DND-41 (cell line): ENCODE measurements at regions not wholly inside any gene's neighbourhood (a gene's known extent, or its start where the extent isn't known, plus 50 kb on each side); places are given as distances from the start of the nearest gene placed in this dataset.

Experiments used
- ATAC-seq: fragments of 200-7000 bp; cut with Tn5 transposase; 3 replicates; pipeline ENCODE4 v1.9.1; 2021; ENCODE audit warnings: low read depth; ENCODE audit not compliant: insufficient read depth
- DNase-seq: peaks from one replicate; pipeline ENCODE4 v3.0.0-alpha.2; 2020
- H2AFZ ChIP-seq: 2 replicates; pipeline ENCODE4 v1.6.0; 2012; ENCODE audit warnings: low read depth, low read length
- H3K27ac ChIP-seq: 2 replicates; pipeline ENCODE4 v1.5.1; 2012; ENCODE audit warnings: low read length, inconsistent platforms
- H3K27me3 ChIP-seq: fragments of 200-600 bp; sonication (generic); 2 replicates; pipeline ENCODE4 v1.6.0; 2012; ENCODE audit warnings: low read length, mild to moderate bottlenecking, inconsistent platforms; ENCODE audit not compliant: insufficient read depth, poor library complexity
- H3K36me3 ChIP-seq: 2 replicates; pipeline ENCODE4 v1.5.1; 2012; ENCODE audit warnings: low read length, inconsistent platforms; ENCODE audit not compliant: insufficient read depth
- H3K4me1 ChIP-seq: 2 replicates; pipeline ENCODE4 v1.5.1; 2012; ENCODE audit warnings: mild to moderate bottlenecking, low read length; ENCODE audit not compliant: insufficient read depth
- H3K4me2 ChIP-seq: 2 replicates; pipeline ENCODE4 v1.6.0; 2012; ENCODE audit warnings: mild to moderate bottlenecking, moderate library complexity, low read length, inconsistent platforms; ENCODE audit not compliant: insufficient read depth
- H3K4me3 ChIP-seq, 2 experiments: fragments of 200-600 bp in 1 of 2; shearing (Covaris generic) in 1 of 2; 2 replicates each; pipeline ENCODE4 v1.5.1; 2012 to 2016; ENCODE audit warnings: inconsistent platforms in 2 of 2, low read length in 2 of 2, mild to moderate bottlenecking in 2 of 2, low read depth in 1 of 2, moderate library complexity in 1 of 2
- H3K79me2 ChIP-seq: 2 replicates; pipeline ENCODE4 v1.6.0; 2012; ENCODE audit warnings: low read length, inconsistent platforms; ENCODE audit not compliant: insufficient read depth
- H3K9ac ChIP-seq: 2 replicates; pipeline ENCODE4 v1.6.0; 2012; ENCODE audit warnings: low read depth, mild to moderate bottlenecking, inconsistent platforms, low read length, moderate library complexity
- H3K9me3 ChIP-seq: 2 replicates; pipeline ENCODE4 v1.5.1; 2012; ENCODE audit warnings: low read length, moderate library complexity, mild to moderate bottlenecking, inconsistent platforms; ENCODE audit not compliant: insufficient read depth, severe bottlenecking
- H4K20me1 ChIP-seq: 2 replicates; pipeline ENCODE4 v1.6.0; 2012; ENCODE audit warnings: low read length; ENCODE audit not compliant: insufficient read depth
- CTCF ChIP-seq: IDR thresholded peaks from 2 replicates; pipeline ENCODE4 v1.5.1; 2012; ENCODE audit warnings: borderline replicate concordance, low read length, moderate library complexity, mild to moderate bottlenecking; ENCODE audit not compliant: poor library complexity, severe bottlenecking; ENCODE audit errors: extremely low read depth
- EZH2 ChIP-seq: IDR thresholded peaks from 3 replicates; pipeline ENCODE4 v1.6.1; 2012; ENCODE audit warnings: borderline replicate concordance, low read depth, mild to moderate bottlenecking, moderate library complexity, low read length, inconsistent platforms; ENCODE audit not compliant: severe bottlenecking

DNA sequence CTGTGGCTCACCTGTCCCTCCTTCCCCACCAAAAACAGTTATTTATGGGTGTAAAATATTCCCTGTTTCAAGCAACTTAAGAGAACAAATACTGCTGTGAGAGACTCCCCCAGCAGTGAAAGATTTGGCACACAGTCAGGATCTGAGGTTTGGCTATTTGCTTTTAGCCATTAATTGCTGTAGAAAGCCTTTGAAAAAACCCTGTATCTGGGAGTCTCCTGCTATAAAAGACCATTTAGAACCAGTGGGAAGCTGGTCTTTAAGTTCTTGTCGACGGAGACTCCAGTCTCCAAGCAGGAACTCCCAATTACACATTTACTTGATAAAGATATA is 55.1 kb upstream of the PCSK6 start:
- H3K4me1 ChIP-seq = no peaks in the 10 kb centered on the region
- H3K27ac ChIP-seq = no peak overlapping the region
- no peaks in the 10 kb centered on the region for H4K20me1 ChIP-seq
- DNase-seq (no peak), ATAC-seq (no peak)
- no peaks in the 10 kb centered on the region for H3K36me3 ChIP-seq
- H3K79me2 ChIP-seq = no peaks in the 10 kb centered on the region
- no peak overlapping the region for H3K9ac ChIP-seq
- H2AFZ ChIP-seq = no peak overlapping the region
- no peaks in the 10 kb centered on the region for H3K27me3 ChIP-seq
- TF ChIP-seq CTCF (no peak), EZH2 (no peak)
- no peak overlapping the region for H3K4me2 ChIP-seq
- H3K4me3 ChIP-seq = no peak overlapping the region
- no peaks in the 10 kb centered on the region for H3K9me3 ChIP-seq

DNA sequence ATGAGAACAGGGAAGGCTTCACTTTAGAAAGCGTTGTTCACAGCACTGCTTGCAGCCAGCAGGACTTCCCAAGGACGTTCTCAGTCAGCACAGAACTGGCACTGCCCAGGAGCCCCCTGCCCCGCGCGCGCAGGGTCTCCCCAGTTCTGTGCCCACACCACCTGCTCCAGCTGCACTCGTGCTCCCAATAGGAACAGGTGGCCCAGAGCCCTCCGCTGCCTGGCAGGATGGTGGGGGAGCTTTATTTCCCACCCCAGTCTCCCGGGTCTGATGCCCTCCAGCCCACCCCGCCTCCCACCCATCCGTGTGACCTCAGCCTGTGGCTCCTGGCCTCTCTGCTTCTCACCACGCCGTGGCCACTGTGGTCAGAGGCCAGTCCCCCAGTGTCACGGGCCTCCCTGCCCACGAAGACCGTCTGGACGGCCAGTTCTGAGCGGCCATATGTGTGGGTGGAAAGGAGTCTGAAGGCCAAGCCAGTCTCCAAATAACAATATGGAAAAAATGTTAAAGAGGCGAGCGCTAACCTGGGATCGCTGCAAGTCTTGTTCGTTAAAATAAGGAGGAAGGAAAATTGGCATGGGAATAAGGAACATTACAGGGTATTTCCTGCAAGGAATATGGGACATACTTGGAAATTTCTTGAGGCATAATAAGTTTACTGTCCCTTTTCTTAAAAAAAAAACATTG is 54.6 kb upstream of the PCSK6 start:
- ATAC-seq (no peak), DNase-seq (no peak)
- no peak overlapping the region for H3K4me3 ChIP-seq
- no peaks in the 10 kb centered on the region for H4K20me1 ChIP-seq
- no peaks in the 10 kb centered on the region for H3K27me3 ChIP-seq
- H3K27ac ChIP-seq = no peak overlapping the region
- no peaks in the 10 kb centered on the region for H3K36me3 ChIP-seq
- TF ChIP-seq EZH2 = no peak
- no peak for TF ChIP-seq CTCF
- no peaks in the 10 kb centered on the region for H3K79me2 ChIP-seq
- H3K9me3 ChIP-seq = no peaks in the 10 kb centered on the region
- H3K4me1 ChIP-seq = no peaks in the 10 kb centered on the region
- H2AFZ ChIP-seq = no peak overlapping the region
- no peak overlapping the region for H3K4me2 ChIP-seq
- H3K9ac ChIP-seq = no peak overlapping the region

DNA sequence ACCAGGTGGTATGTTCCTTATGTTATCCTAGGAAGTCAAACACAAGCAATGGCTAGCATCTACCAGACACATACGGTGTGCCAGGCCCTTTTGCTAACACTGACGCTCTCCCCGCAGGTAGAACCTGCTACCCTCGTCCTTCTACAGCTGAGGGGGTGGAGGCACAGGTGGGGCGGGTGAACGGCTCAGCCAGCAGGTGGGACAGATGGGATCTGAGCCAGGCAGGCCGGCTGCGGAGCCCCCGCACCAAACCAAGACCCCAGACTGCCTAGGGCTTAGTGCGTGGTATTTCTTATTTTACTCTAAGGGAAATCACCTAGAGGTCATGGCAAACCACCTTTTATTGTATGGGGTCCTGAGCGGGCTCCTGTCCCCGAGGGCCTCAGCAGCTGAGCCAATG is 53.9 kb upstream of the PCSK6 start:
- no peak for TF ChIP-seq CTCF
- TF ChIP-seq EZH2 = no peak
- H4K20me1 ChIP-seq = no peaks in the 10 kb centered on the region
- H3K9ac ChIP-seq = no peak overlapping the region
- no peaks in the 10 kb centered on the region for H3K27me3 ChIP-seq
- ATAC-seq (no peak), DNase-seq (no peak)
- H2AFZ ChIP-seq = no peak overlapping the region
- H3K79me2 ChIP-seq = no peaks in the 10 kb centered on the region
- no peaks in the 10 kb centered on the region for H3K4me1 ChIP-seq
- H3K4me2 ChIP-seq = no peak overlapping the region
- H3K9me3 ChIP-seq = no peaks in the 10 kb centered on the region
- H3K36me3 ChIP-seq = no peaks in the 10 kb centered on the region
- H3K27ac ChIP-seq = no peak overlapping the region
- no peak overlapping the region for H3K4me3 ChIP-seq

DNA sequence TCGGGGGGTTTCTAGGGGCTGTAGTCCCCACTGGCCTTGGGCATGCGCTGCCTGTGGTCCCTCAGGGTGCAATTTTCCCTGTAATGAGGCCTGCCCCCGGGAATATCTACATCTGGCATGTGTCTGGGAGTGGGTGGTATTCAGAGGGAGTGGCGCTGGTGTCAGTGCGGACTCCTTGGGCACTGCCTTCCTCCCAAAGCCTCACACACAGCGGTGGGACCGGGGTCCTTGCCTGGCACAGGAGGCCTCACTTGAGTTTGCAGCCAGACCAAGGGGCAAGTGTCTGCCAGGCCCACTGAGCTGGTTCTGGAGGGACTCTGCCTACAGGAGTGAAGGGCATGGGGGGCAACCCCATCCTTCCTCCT is 53.5 kb upstream of the PCSK6 start:
- H3K27me3 ChIP-seq = no peaks in the 10 kb centered on the region
- ATAC-seq = no peak
- no peak for DNase-seq

More for the DNA sequence above, 53.5 kb upstream of the PCSK6 start:
- H3K4me2 ChIP-seq = no peak overlapping the region
- H3K79me2 ChIP-seq = no peaks in the 10 kb centered on the region
- no peak overlapping the region for H3K9ac ChIP-seq
- no peak overlapping the region for H3K27ac ChIP-seq
- H4K20me1 ChIP-seq = no peaks in the 10 kb centered on the region
- TF ChIP-seq EZH2 (no peak), CTCF (no peak)
- H3K36me3 ChIP-seq = no peaks in the 10 kb centered on the region
- no peaks in the 10 kb centered on the region for H3K9me3 ChIP-seq
- H2AFZ ChIP-seq = no peak overlapping the region
- no peak overlapping the region for H3K4me3 ChIP-seq
- H3K4me1 ChIP-seq = no peaks in the 10 kb centered on the region
